Loucy (cell line): ENCODE measurements at regions not wholly inside any gene's neighbourhood (a gene's known extent, or its start where the extent isn't known, plus 50 kb on each side); places are given as distances from the start of the nearest gene placed in this dataset.

Source experiments
- H2AFZ ChIP-seq: fragments of 200-600 bp; sonication (generic); 2 replicates; pipeline ENCODE4 v1.6.0; 2016; ENCODE audit warnings: antibody characterized with exemption, mild to moderate bottlenecking, low read length, moderate library complexity
- H3F3A ChIP-seq: fragments of 200-600 bp; 2 replicates; pipeline ENCODE4 v1.6.0; 2016; ENCODE audit warnings: antibody characterized with exemption, low read depth, mild to moderate bottlenecking
- H3K27me3 ChIP-seq: fragments of 200-600 bp; sonication (generic); 2 replicates; pipeline ENCODE4 v1.6.1; 2014; ENCODE audit warnings: low read length, mild to moderate bottlenecking; ENCODE audit not compliant: insufficient read depth, poor library complexity, severe bottlenecking
- H3K36me3 ChIP-seq: fragments of 200-600 bp; sonication (generic); 2 replicates; pipeline ENCODE4 v1.6.1; 2016; ENCODE audit warnings: low read length; ENCODE audit not compliant: insufficient read depth
- H3K4me1 ChIP-seq: fragments of 200-600 bp; sonication (generic); 2 replicates; pipeline ENCODE4 v1.5.1; 2014; ENCODE audit warnings: low read length, mild to moderate bottlenecking; ENCODE audit not compliant: insufficient read depth, poor library complexity, severe bottlenecking
- H3K4me2 ChIP-seq: fragments of 200-600 bp; sonication (generic); 2 replicates; pipeline ENCODE4 v1.6.0; 2014; ENCODE audit warnings: antibody characterized with exemption, low read length, low read depth, mild to moderate bottlenecking; ENCODE audit not compliant: poor library complexity, severe bottlenecking
- H3K4me3 ChIP-seq: fragments of 200-600 bp; sonication (generic); 2 replicates; pipeline ENCODE4 v1.5.1; 2014; ENCODE audit warnings: low read length, mild to moderate bottlenecking, mixed read lengths; ENCODE audit not compliant: poor library complexity, severe bottlenecking
- H3K79me2 ChIP-seq: fragments of 200-600 bp; sonication (generic); 2 replicates; pipeline ENCODE4 v1.6.1; 2014; ENCODE audit warnings: low read length; ENCODE audit not compliant: insufficient read depth
- H3K9ac ChIP-seq: fragments of 200-600 bp; sonication (generic); 2 replicates; pipeline ENCODE4 v1.6.0; 2014; ENCODE audit warnings: mild to moderate bottlenecking, low read depth, low read length, moderate library complexity; ENCODE audit not compliant: poor library complexity, severe bottlenecking
- H3K9me2 ChIP-seq: fragments of 200-600 bp; sonication (generic); replicated peaks from 2 replicates; pipeline ENCODE4 v1.6.1; 2016; ENCODE audit warnings: low read depth, low read length, mixed read lengths
- H3K9me3 ChIP-seq: fragments of 200-600 bp; sonication (generic); 2 replicates; pipeline ENCODE4 v1.6.1; 2014; ENCODE audit warnings: mild to moderate bottlenecking, antibody characterized with exemption, low read length, low read depth; ENCODE audit not compliant: insufficient read depth
- H4K20me1 ChIP-seq: fragments of 200-600 bp; sonication (generic); 2 replicates; pipeline ENCODE4 v1.6.0; 2014; ENCODE audit warnings: antibody characterized with exemption, low read length, mild to moderate bottlenecking; ENCODE audit not compliant: insufficient read depth, poor library complexity, severe bottlenecking
- EZH2phosphoT487 ChIP-seq: fragments of 200-600 bp; IDR thresholded peaks from 2 replicates; pipeline ENCODE4 v1.6.1; 2018; ENCODE audit warnings: antibody characterized with exemption, mild to moderate bottlenecking, moderate library complexity, borderline replicate concordance
- TF ChIP-seq, protein P1 (sequence below): fragments of 200-600 bp; sonication (generic); conservative IDR thresholded peaks from 2 replicates; pipeline ENCODE4 v1.5.1; 2014; ENCODE audit warnings: mild to moderate bottlenecking, antibody characterized with exemption, low read length

DNA sequence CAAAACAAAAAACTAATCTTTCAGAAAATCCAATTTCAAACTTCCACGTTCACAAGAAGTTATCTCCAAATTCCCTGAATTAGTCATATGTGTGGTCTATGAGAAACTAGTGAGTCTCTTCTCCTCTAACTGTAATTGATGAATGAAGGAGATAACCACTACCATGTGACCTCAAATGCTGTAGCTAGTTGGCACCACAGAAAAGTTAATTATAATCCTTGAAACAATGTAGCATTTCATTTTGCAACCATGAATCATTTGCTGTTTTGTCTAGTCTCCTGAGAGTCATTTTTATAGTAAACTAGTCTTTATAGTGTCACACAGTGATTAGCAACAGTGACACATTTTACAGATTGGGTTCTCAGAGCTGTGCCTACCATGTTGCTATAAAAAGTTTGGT, 287.5 kb downstream of the LRRIQ3 start:
- Histone ChIP-seq H3K4me2 (no peak overlapping the region), H2AFZ (no peak overlapping the region), H3K4me1 (no peaks in the 10 kb centered on the region), H3K79me2 (no peaks in the 10 kb centered on the region), H3K4me3 (no peak overlapping the region), H3K9ac (no peak overlapping the region), H3F3A (no peaks in the 10 kb centered on the region), H3K27me3 (no peaks in the 10 kb centered on the region), H3K36me3 (no peaks in the 10 kb centered on the region), H3K9me3 (no peaks in the 10 kb centered on the region), H3K9me2 (no peaks in the 10 kb centered on the region), H4K20me1 (no peaks in the 10 kb centered on the region)
- TF ChIP-seq, protein P1, sequence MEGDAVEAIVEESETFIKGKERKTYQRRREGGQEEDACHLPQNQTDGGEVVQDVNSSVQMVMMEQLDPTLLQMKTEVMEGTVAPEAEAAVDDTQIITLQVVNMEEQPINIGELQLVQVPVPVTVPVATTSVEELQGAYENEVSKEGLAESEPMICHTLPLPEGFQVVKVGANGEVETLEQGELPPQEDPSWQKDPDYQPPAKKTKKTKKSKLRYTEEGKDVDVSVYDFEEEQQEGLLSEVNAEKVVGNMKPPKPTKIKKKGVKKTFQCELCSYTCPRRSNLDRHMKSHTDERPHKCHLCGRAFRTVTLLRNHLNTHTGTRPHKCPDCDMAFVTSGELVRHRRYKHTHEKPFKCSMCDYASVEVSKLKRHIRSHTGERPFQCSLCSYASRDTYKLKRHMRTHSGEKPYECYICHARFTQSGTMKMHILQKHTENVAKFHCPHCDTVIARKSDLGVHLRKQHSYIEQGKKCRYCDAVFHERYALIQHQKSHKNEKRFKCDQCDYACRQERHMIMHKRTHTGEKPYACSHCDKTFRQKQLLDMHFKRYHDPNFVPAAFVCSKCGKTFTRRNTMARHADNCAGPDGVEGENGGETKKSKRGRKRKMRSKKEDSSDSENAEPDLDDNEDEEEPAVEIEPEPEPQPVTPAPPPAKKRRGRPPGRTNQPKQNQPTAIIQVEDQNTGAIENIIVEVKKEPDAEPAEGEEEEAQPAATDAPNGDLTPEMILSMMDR: no peak

GRCh38 chr1:73910062-73910461, 287.9 kb downstream of the LRRIQ3 start:
- no peak overlapping the region for H2AFZ ChIP-seq
- TF ChIP-seq, protein P1: no peak
- no peak for TF ChIP-seq EZH2phosphoT487
- no peaks in the 10 kb centered on the region for H3K9me2 ChIP-seq

DNA sequence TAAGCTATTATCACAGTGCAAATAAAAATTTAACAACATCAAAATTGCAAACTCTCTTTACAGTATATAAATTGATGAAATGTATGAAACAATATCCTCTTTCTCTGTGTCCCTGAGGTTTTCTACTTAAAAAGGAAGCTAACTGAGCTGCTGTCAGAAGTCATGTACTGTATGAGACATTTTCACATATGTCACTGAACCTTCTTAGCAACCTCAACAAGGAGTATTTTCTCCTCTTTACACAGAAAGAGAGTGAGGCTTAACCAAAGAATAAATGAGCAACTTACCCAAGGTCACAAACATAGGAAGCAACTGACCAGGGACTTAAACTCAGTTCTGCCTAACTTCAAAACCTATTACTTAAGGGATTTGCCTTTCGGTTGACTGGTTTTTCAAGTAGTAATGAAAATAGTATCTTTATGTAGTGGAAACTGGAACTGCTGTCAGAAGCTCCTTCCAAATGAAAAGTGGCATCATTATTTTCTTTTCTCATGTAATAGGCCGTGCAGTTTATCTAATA, 288.9 kb downstream of the LRRIQ3 start:
- no peaks in the 10 kb centered on the region for H3K79me2 ChIP-seq
- H3K9me2 ChIP-seq: no peaks in the 10 kb centered on the region
- no peaks in the 10 kb centered on the region for H3F3A ChIP-seq
- no peak overlapping the region for H2AFZ ChIP-seq
- H3K4me1 ChIP-seq: no peaks in the 10 kb centered on the region
- no peaks in the 10 kb centered on the region for H3K27me3 ChIP-seq
- no peak for TF ChIP-seq EZH2phosphoT487
- TF ChIP-seq, protein P1: no peak
- H3K9ac ChIP-seq: no peak overlapping the region
- H3K4me2 ChIP-seq: no peak overlapping the region
- no peaks in the 10 kb centered on the region for H3K36me3 ChIP-seq
- H4K20me1 ChIP-seq: no peaks in the 10 kb centered on the region
- H3K9me3 ChIP-seq: no peaks in the 10 kb centered on the region
- no peak overlapping the region for H3K4me3 ChIP-seq

More at GRCh38 chr1:73910062-73910461, 287.9 kb downstream of the LRRIQ3 start:
- H3K79me2 ChIP-seq: no peaks in the 10 kb centered on the region
- H3K9me3 ChIP-seq: no peaks in the 10 kb centered on the region
- H3F3A ChIP-seq: no peaks in the 10 kb centered on the region
- H3K4me1 ChIP-seq: no peaks in the 10 kb centered on the region
- H4K20me1 ChIP-seq: no peaks in the 10 kb centered on the region
- H3K9ac ChIP-seq: no peak overlapping the region
- no peak overlapping the region for H3K4me3 ChIP-seq
- no peaks in the 10 kb centered on the region for H3K27me3 ChIP-seq
- H3K36me3 ChIP-seq: no peaks in the 10 kb centered on the region
- no peak overlapping the region for H3K4me2 ChIP-seq
